ENCODE measurements at regions not wholly inside any gene's neighbourhood (a gene's known extent, or its start where the extent isn't known, plus 50 kb on each side); places are given as distances from the start of the nearest gene placed in this dataset.

DNA sequence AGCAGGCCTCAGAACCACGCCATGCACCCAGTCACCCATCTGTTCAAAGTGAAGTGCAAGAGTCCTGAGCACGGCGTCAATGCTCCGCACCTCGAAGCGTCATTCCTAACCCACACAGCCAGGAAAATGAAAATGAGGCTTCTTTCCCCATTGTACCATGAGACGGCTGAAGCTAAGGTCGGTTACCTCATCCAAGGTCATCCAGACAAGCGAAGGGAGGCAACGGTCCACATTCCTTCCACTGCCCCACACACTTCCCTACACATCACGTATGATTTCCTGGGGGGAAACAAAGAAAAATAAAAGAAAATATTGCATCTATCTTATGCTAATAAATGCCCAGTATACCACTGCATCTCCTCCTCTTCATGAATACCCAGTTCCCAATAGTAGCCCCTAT lies 113.5 kb upstream of the RAB6C start:
- TF ChIP-seq HMGA2 (CRISPR knock-in tag; IDR thresholded peaks at IDR 0.05) = no peak
- no peak for TF ChIP-seq ZNF281 (CRISPR knock-in tag; IDR thresholded peaks at IDR 0.05)
- no peak for TF ChIP-seq ZBTB43 (CRISPR knock-in tag; IDR thresholded peaks at IDR 0.05)
- TF ChIP-seq FOXK1 (CRISPR knock-in tag; IDR thresholded peaks at IDR 0.05) = no peak
- TF ChIP-seq PRRX2 (CRISPR knock-in tag; IDR thresholded peaks at IDR 0.05) = no peak
- TF ChIP-seq, protein P1, sequence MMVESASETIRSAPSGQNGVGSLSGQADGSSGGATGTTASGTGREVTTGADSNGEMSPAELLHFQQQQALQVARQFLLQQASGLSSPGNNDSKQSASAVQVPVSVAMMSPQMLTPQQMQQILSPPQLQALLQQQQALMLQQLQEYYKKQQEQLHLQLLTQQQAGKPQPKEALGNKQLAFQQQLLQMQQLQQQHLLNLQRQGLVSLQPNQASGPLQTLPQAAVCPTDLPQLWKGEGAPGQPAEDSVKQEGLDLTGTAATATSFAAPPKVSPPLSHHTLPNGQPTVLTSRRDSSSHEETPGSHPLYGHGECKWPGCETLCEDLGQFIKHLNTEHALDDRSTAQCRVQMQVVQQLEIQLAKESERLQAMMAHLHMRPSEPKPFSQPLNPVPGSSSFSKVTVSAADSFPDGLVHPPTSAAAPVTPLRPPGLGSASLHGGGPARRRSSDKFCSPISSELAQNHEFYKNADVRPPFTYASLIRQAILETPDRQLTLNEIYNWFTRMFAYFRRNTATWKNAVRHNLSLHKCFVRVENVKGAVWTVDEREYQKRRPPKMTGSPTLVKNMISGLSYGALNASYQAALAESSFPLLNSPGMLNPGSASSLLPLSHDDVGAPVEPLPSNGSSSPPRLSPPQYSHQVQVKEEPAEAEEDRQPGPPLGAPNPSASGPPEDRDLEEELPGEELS (CRISPR knock-in tag; IDR thresholded peaks at IDR 0.05) = no peak
- TF ChIP-seq, protein P2, sequence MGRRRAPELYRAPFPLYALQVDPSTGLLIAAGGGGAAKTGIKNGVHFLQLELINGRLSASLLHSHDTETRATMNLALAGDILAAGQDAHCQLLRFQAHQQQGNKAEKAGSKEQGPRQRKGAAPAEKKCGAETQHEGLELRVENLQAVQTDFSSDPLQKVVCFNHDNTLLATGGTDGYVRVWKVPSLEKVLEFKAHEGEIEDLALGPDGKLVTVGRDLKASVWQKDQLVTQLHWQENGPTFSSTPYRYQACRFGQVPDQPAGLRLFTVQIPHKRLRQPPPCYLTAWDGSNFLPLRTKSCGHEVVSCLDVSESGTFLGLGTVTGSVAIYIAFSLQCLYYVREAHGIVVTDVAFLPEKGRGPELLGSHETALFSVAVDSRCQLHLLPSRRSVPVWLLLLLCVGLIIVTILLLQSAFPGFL (CRISPR knock-in tag; IDR thresholded peaks at IDR 0.05; ENCODE audit: borderline replicate concordance) = no peak
- no peak overlapping the region for H3K27ac Mint-ChIP-seq
- no peak for DNase-seq (ENCODE audit: low spot score)

DNA sequence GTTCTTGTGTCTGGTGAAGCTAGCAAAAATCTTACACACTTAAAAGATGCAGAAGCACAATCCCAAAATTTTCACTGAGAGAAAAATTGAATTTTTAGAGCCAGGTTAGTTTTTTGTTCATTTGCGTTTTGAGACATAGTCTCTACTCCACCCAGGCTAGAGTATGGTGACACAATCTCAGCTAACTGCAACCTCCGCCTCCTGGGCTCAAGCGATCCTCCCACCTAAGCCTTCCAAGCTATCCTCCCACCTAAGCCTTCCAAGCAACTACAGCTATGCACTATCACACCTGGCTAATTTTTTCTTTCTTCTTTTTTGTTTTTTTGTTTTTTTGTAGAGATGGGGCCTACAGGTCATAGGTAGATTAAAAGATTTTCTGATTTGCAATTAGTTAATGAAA lies 113.1 kb upstream of the RAB6C start:
- H3K36me3 Mint-ChIP-seq = no peaks in the 10 kb centered on the region
- no peak overlapping the region for H3K27ac Mint-ChIP-seq
- H3K27me3 Mint-ChIP-seq (ENCODE audit: low read depth) = no peaks in the 10 kb centered on the region
- TF ChIP-seq USF2 (CRISPR knock-in tag; IDR thresholded peaks at IDR 0.05) = no peak
- H3K9me3 Mint-ChIP-seq = no peaks in the 10 kb centered on the region
- POLR2A ChIA-PET = no interaction called here
- no peak for ATAC-seq
- no peak for DNase-seq (ENCODE audit: low spot score)
- H3K4me3 Mint-ChIP-seq = no peak overlapping the region
- peaks cover 18% of the 10 kb centered on the region for H3K4me1 Mint-ChIP-seq
- CTCF ChIA-PET = interaction anchor here (1.2 kb wide), 1 partner anchor 279 kb away, joined by 3 read pairs; no protein-coding TSS in a partner anchor

More for the DNA sequence above, 113.5 kb upstream of the RAB6C start:
- H3K4me1 Mint-ChIP-seq = peaks cover 16% of the 10 kb centered on the region
- H3K9me3 Mint-ChIP-seq = no peaks in the 10 kb centered on the region
- H3K36me3 Mint-ChIP-seq = no peaks in the 10 kb centered on the region
- CTCF ChIA-PET = interaction anchor here (1.2 kb wide), 1 partner anchor 279 kb away, joined by 3 read pairs; no protein-coding TSS in a partner anchor
- POLR2A ChIA-PET = no interaction called here
- H3K27me3 Mint-ChIP-seq (ENCODE audit: low read depth) = no peaks in the 10 kb centered on the region
- no peak for ATAC-seq
- H3K4me3 Mint-ChIP-seq = no peak overlapping the region

DNA sequence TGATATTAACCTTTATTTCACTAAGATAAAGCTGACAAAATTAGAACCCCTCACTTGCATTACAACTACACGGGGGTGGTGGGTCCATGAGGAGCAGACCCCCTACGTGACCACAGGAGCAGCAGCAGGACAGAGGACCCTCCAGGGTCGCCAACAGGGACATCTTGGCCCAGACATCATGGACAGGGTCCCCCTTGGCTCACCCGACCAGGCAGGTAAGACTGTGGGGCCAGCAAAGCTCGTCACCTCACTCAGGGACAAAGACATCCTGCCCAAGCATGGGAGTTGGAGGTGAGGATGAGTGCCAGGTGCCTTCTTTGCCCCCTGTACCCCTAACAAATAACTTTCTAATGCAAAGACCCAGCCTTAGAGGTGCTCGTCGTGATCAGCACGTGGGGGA lies 111.3 kb upstream of the RAB6C start:
- H3K4me1 Mint-ChIP-seq = peaks cover 12% of the 10 kb centered on the region
- no peaks in the 10 kb centered on the region for H3K9me3 Mint-ChIP-seq
- no peak overlapping the region for H3K4me3 Mint-ChIP-seq
- TF ChIP-seq, protein P3, sequence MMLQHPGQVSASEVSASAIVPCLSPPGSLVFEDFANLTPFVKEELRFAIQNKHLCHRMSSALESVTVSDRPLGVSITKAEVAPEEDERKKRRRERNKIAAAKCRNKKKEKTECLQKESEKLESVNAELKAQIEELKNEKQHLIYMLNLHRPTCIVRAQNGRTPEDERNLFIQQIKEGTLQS (CRISPR knock-in tag; conservative IDR thresholded peaks at IDR 0.05) = no peak
- TF ChIP-seq SOX15 (CRISPR knock-in tag; IDR thresholded peaks at IDR 0.05) (no peak), SP1 (CRISPR knock-in tag; conservative IDR thresholded peaks at IDR 0.05) (no peak), TCF7 (CRISPR knock-in tag; IDR thresholded peaks at IDR 0.05; ENCODE audit: low read depth) (no peak)
- TF ChIP-seq, protein P4, sequence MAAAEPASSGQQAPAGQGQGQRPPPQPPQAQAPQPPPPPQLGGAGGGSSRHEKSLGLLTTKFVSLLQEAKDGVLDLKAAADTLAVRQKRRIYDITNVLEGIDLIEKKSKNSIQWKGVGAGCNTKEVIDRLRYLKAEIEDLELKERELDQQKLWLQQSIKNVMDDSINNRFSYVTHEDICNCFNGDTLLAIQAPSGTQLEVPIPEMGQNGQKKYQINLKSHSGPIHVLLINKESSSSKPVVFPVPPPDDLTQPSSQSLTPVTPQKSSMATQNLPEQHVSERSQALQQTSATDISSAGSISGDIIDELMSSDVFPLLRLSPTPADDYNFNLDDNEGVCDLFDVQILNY (CRISPR knock-in tag; IDR thresholded peaks at IDR 0.05) = no peak
- H3K36me3 Mint-ChIP-seq = no peaks in the 10 kb centered on the region
- POLR2A ChIA-PET = no interaction called here
- DNase-seq (ENCODE audit: low spot score) (no peak), ATAC-seq (no peak)
- no peaks in the 10 kb centered on the region for H3K27me3 Mint-ChIP-seq (ENCODE audit: low read depth)
- CTCF ChIA-PET = no interaction called here
- no peak overlapping the region for H3K27ac Mint-ChIP-seq
